ENCODE measurements at regions not wholly inside any gene's neighbourhood (a gene's known extent, or its start where the extent isn't known, plus 50 kb on each side); places are given as distances from the start of the nearest gene placed in this dataset.

DNA sequence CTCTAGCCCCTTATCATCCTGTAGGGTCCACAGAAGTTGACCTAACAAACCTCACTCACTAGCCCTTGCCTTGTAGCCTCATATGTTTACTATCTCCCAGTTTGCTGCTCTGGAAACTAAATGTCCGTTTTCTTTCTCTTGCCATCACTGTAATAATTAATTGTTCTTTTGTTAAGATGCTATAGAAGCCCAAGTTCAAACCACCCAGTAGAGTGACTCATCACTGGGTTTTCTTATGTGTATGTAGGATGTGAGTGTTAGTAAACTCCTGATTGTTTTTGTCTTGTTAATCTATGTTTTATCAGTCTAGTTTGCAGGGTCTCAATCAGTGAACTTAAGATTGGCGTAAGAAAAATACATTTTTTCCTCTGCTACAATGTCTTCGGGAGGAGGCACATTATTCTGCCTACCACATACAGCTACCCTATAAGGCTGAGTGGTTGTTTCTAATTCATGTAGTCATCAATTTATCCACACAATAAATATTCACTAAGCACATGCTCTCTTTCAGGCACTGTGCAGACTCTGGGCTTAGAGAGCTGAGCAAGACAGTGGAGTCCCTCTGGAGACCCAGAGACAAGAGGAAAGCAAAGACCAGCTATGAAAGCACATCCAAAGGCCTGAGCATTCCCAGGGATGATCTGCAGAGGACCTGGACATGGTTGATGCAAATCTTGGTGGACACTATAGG lies 474.1 kb upstream of the AKR1E2 start:
- Mint-ChIP-seq H3K27ac (no peak overlapping the region), H3K36me3 (no peaks in the 10 kb centered on the region), H3K4me1 (peaks cover 9% of the 10 kb centered on the region; the same call in 1 of the 2 replicates), H3K4me3 (no peak overlapping the region), H3K27me3 (ENCODE audit: low read depth) (no peaks in the 10 kb centered on the region), H3K9me3 (peaks cover 9% of the 10 kb centered on the region; the same call in 1 of the 2 replicates)
- ATAC-seq (no peak), DNase-seq (ENCODE audit: low spot score) (no peak)
- POLR2A ChIA-PET, result no interaction called here
- CTCF ChIA-PET, result no interaction called here
- no peak for TF ChIP-seq ZNF121 (CRISPR knock-in tag; IDR thresholded peaks at IDR 0.05)

- Mint-ChIP-seq H3K27me3 (ENCODE audit: low read depth) (no peaks in the 10 kb centered on the region), H3K4me3 (no peak overlapping the region), H3K36me3 (no peaks in the 10 kb centered on the region), H3K9me3 (peaks cover 4% of the 10 kb centered on the region; the same call in 1 of the 2 replicates), H3K4me1 (peaks cover 23% of the 10 kb centered on the region), H3K27ac (no peak overlapping the region)
- ATAC-seq (no peak), DNase-seq (ENCODE audit: low spot score) (no peak)
- CTCF ChIA-PET, result interaction anchor here (1.4 kb wide), 1 partner anchor 9 kb away, joined by 5 read pairs; no protein-coding TSS in a partner anchor
- POLR2A ChIA-PET, result no interaction called here
- TF ChIP-seq RELA (CRISPR knock-in tag; IDR thresholded peaks at IDR 0.05; ENCODE audit: borderline replicate concordance) (no peak), GRHL2 (CRISPR knock-in tag; IDR thresholded peaks at IDR 0.05; ENCODE audit: insufficient replicate concordance, severe bottlenecking) (no peak), ARID4B (CRISPR knock-in tag; IDR thresholded peaks at IDR 0.05; ENCODE audit: borderline replicate concordance) (no peak), CREM (CRISPR knock-in tag; IDR thresholded peaks at IDR 0.05) (no peak), HMGA2 (CRISPR knock-in tag; IDR thresholded peaks at IDR 0.05) (no peak), SMAD3 (CRISPR knock-in tag; IDR thresholded peaks at IDR 0.05; ENCODE audit: borderline replicate concordance) (no peak), ZNF423 (CRISPR knock-in tag; IDR thresholded peaks at IDR 0.05) (no peak), NR3C1 (CRISPR knock-in tag; conservative IDR thresholded peaks at IDR 0.05; ENCODE audit: low read depth) (no peak), ZNF317 (CRISPR knock-in tag; IDR thresholded peaks at IDR 0.05; ENCODE audit: borderline replicate concordance, low read depth) (no peak), ZNF138 (CRISPR knock-in tag; conservative IDR thresholded peaks at IDR 0.05) (no peak)
- TF ChIP-seq, protein P1, sequence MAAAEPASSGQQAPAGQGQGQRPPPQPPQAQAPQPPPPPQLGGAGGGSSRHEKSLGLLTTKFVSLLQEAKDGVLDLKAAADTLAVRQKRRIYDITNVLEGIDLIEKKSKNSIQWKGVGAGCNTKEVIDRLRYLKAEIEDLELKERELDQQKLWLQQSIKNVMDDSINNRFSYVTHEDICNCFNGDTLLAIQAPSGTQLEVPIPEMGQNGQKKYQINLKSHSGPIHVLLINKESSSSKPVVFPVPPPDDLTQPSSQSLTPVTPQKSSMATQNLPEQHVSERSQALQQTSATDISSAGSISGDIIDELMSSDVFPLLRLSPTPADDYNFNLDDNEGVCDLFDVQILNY (CRISPR knock-in tag; IDR thresholded peaks at IDR 0.05), result no peak
- TF ChIP-seq, protein P2, sequence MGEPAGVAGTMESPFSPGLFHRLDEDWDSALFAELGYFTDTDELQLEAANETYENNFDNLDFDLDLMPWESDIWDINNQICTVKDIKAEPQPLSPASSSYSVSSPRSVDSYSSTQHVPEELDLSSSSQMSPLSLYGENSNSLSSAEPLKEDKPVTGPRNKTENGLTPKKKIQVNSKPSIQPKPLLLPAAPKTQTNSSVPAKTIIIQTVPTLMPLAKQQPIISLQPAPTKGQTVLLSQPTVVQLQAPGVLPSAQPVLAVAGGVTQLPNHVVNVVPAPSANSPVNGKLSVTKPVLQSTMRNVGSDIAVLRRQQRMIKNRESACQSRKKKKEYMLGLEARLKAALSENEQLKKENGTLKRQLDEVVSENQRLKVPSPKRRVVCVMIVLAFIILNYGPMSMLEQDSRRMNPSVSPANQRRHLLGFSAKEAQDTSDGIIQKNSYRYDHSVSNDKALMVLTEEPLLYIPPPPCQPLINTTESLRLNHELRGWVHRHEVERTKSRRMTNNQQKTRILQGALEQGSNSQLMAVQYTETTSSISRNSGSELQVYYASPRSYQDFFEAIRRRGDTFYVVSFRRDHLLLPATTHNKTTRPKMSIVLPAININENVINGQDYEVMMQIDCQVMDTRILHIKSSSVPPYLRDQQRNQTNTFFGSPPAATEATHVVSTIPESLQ (CRISPR knock-in tag; IDR thresholded peaks at IDR 0.05), result no peak
- TF ChIP-seq, protein P3, sequence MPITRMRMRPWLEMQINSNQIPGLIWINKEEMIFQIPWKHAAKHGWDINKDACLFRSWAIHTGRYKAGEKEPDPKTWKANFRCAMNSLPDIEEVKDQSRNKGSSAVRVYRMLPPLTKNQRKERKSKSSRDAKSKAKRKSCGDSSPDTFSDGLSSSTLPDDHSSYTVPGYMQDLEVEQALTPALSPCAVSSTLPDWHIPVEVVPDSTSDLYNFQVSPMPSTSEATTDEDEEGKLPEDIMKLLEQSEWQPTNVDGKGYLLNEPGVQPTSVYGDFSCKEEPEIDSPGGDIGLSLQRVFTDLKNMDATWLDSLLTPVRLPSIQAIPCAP (CRISPR knock-in tag; IDR thresholded peaks at IDR 0.05), result no peak
- TF ChIP-seq, protein P4, sequence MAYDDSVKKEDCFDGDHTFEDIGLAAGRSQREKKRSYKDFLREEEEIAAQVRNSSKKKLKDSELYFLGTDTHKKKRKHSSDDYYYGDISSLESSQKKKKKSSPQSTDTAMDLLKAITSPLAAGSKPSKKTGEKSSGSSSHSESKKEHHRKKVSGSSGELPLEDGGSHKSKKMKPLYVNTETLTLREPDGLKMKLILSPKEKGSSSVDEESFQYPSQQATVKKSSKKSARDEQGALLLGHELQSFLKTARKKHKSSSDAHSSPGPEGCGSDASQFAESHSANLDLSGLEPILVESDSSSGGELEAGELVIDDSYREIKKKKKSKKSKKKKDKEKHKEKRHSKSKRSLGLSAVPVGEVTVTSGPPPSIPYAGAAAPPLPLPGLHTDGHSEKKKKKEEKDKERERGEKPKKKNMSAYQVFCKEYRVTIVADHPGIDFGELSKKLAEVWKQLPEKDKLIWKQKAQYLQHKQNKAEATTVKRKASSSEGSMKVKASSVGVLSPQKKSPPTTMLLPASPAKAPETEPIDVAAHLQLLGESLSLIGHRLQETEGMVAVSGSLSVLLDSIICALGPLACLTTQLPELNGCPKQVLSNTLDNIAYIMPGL (CRISPR knock-in tag; IDR thresholded peaks at IDR 0.05), result no peak
Observed at GRCh38 chr10:4347397-4347796, 478.6 kb upstream of the AKR1E2 start.
